Mucosa of rectum (tissue), 2 donors: ENCODE measurements at regions not wholly inside any gene's neighbourhood (a gene's known extent, or its start where the extent isn't known, plus 50 kb on each side); places are given as distances from the start of the nearest gene placed in this dataset.

Experiments used
- H3K27ac ChIP-seq, 2 donors: one replicate each; pipeline ENCODE4 v1.7.0; 2013; ENCODE audit warnings: inconsistent platforms in 2 of 2, low read depth in 2 of 2, low read length in 2 of 2
- H3K27me3 ChIP-seq, 2 donors: one replicate each; pipeline ENCODE4 v1.7.0; 2013; ENCODE audit warnings: low read length in 2 of 2; ENCODE audit not compliant: control insufficient read depth in 2 of 2, insufficient read depth in 2 of 2
- H3K36me3 ChIP-seq, 2 donors: one replicate each; pipeline ENCODE4 v1.7.0; 2013; ENCODE audit warnings: low read length in 2 of 2; ENCODE audit not compliant: control insufficient read depth in 2 of 2, insufficient read depth in 2 of 2
- H3K4me1 ChIP-seq, 2 donors: one replicate each; pipeline ENCODE4 v1.7.0; 2013; ENCODE audit warnings: low read length in 2 of 2, mild to moderate bottlenecking in 1 of 2; ENCODE audit not compliant: control insufficient read depth in 2 of 2, insufficient read depth in 2 of 2
- H3K4me3 ChIP-seq, 2 donors: one replicate each; pipeline ENCODE4 v1.7.0; 2013; ENCODE audit warnings: low read length in 2 of 2
- H3K9ac ChIP-seq, 2 donors: one replicate each; pipeline ENCODE4 v1.7.0; 2013; ENCODE audit warnings: low read length in 2 of 2, low read depth in 1 of 2, mild to moderate bottlenecking in 1 of 2
- H3K9me3 ChIP-seq, 2 donors: one replicate each; pipeline ENCODE4 v1.7.0; 2013; ENCODE audit warnings: low read length in 2 of 2; ENCODE audit not compliant: control insufficient read depth in 2 of 2
- donor health status: healthy.
- donor health status: Normal muscosa, but diverticular disease.

GRCh38 chr11:112417339-112417738 is 156.7 kb upstream of the PLET1 start:
- H3K36me3 ChIP-seq = no peaks in the 10 kb centered on the region
- no peaks in the 10 kb centered on the region for H3K27me3 ChIP-seq
- no peaks in the 10 kb centered on the region for H3K9me3 ChIP-seq
- no peak overlapping the region for H3K27ac ChIP-seq
- no peak overlapping the region for H3K9ac ChIP-seq
- H3K4me1 ChIP-seq = no peaks in the 10 kb centered on the region
- no peak overlapping the region for H3K4me3 ChIP-seq

- H3K27me3 ChIP-seq = no peaks in the 10 kb centered on the region
- no peak overlapping the region for H3K27ac ChIP-seq
- no peaks in the 10 kb centered on the region for H3K4me1 ChIP-seq
- H3K9me3 ChIP-seq = no peaks in the 10 kb centered on the region
- no peak overlapping the region for H3K4me3 ChIP-seq
- no peak overlapping the region for H3K9ac ChIP-seq
- no peaks in the 10 kb centered on the region for H3K36me3 ChIP-seq
Measured at GRCh38 chr11:112418438-112418837, 157.8 kb upstream of the PLET1 start.

GRCh38 chr11:112421879-112422278 is 161.2 kb upstream of the PLET1 start:
- Histone ChIP-seq H3K9ac (no peak overlapping the region), H3K27ac (no peak overlapping the region), H3K4me1 (no peaks in the 10 kb centered on the region), H3K9me3 (no peaks in the 10 kb centered on the region), H3K4me3 (no peak overlapping the region), H3K27me3 (no peaks in the 10 kb centered on the region), H3K36me3 (no peaks in the 10 kb centered on the region)

DNA sequence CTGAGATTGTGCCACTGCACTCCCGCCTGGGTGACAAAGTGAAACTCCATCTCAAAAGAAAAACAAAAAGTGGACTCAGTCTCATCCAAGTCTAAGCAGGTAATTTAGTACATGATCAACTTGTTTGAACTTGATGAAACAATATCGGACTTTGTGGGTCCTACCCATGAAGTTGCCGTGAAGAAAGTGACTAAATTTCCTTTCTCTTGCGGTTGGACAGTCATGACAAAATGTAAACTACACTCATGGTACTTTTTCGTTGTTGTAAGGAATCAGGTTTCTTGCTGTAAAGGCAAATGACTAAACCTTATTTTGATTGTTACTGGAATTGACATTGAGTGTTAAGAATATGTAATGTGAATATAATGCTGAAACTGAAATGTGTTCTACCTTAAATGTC is 164.5 kb upstream of the PLET1 start:
- no peak overlapping the region for H3K9ac ChIP-seq
- no peak overlapping the region for H3K27ac ChIP-seq
- H3K27me3 ChIP-seq = no peaks in the 10 kb centered on the region
- H3K9me3 ChIP-seq = no peaks in the 10 kb centered on the region
- H3K4me1 ChIP-seq = no peaks in the 10 kb centered on the region
- H3K4me3 ChIP-seq = no peak overlapping the region
- no peaks in the 10 kb centered on the region for H3K36me3 ChIP-seq

DNA sequence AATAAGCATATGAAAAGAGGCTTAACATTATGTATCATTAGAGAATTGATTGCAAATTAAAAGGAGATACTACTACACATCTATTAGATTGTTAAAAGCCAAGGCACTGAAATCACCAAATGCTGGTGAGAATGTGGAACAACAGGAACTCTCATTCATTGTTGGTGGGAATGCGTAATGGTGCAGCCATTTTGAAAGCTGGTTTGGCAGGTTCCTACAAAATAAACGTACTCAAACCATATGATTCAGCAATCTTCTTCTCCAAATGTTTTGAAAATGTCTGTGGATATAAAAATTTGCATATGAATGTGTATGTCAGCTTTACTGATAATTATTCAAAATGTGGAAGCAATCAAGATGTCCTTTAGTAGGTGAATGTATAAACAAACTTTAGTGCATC is 176.4 kb upstream of the PLET1 start:
- peaks cover 2 to 7% of the 10 kb centered on the region in 2 donors for H3K9me3 ChIP-seq
- H3K4me1 ChIP-seq = no peaks in the 10 kb centered on the region
- H3K9ac ChIP-seq = no peak overlapping the region
- no peaks in the 10 kb centered on the region for H3K27me3 ChIP-seq
- H3K4me3 ChIP-seq = no peak overlapping the region
- no peaks in the 10 kb centered on the region for H3K36me3 ChIP-seq
- H3K27ac ChIP-seq = no peak overlapping the region

DNA sequence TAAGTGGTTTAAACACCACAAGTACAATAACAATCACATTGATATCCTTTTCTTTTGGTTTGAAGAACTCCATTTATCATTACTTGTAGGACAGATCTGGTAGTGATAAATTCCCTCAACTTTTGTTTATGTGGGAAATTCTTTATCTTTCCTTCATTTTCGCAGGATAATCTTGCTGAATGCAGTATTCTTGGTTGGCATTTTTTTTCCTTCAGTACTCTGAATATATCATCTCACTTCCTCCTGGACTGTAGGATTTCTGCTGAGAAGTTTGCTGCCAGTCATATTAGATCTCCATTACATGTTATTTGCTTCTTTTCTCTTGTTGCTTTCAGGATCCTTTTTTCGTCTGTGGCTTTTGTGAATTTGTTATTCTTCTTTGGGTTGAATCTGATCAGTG is 179.0 kb upstream of the PLET1 start:
- Histone ChIP-seq H3K4me3 (no peak overlapping the region), H3K27me3 (no peaks in the 10 kb centered on the region), H3K9me3 (peaks cover 2 to 7% of the 10 kb centered on the region in 2 donors), H3K9ac (no peak overlapping the region), H3K4me1 (no peaks in the 10 kb centered on the region), H3K36me3 (no peaks in the 10 kb centered on the region), H3K27ac (no peak overlapping the region)

- Histone ChIP-seq H3K9ac (no peak overlapping the region), H3K27me3 (no peaks in the 10 kb centered on the region), H3K4me1 (no peaks in the 10 kb centered on the region), H3K36me3 (no peaks in the 10 kb centered on the region), H3K9me3 (peaks cover 2 to 7% of the 10 kb centered on the region in 2 donors), H3K4me3 (no peak overlapping the region), H3K27ac (no peak overlapping the region)
Measured at GRCh38 chr11:112440518-112440917, 179.9 kb upstream of the PLET1 start.

DNA sequence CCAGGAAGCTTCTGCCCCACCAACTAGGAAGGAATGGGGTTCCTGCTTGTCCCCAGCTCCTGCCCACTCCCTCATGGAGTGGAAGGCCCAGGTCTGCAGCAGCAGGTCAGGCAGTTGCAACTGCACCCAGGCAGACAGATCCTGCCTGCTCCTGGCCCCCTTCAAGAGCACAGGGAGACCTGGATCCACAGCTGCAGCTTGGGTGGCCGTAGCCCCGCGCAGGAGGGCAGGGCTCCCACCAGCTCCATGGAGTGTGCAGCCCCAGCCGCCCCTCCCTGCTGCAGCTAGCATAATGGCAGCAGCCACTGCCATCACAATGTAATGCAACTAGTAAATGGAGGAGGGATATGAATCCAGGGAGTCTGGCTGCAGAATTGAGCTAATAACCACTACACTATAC is 187.5 kb upstream of the PLET1 start:
- Histone ChIP-seq H3K27me3 (no peaks in the 10 kb centered on the region), H3K27ac (no peak overlapping the region), H3K9me3 (no peaks in the 10 kb centered on the region), H3K36me3 (no peaks in the 10 kb centered on the region), H3K9ac (no peak overlapping the region), H3K4me1 (no peaks in the 10 kb centered on the region), H3K4me3 (no peak overlapping the region)

DNA sequence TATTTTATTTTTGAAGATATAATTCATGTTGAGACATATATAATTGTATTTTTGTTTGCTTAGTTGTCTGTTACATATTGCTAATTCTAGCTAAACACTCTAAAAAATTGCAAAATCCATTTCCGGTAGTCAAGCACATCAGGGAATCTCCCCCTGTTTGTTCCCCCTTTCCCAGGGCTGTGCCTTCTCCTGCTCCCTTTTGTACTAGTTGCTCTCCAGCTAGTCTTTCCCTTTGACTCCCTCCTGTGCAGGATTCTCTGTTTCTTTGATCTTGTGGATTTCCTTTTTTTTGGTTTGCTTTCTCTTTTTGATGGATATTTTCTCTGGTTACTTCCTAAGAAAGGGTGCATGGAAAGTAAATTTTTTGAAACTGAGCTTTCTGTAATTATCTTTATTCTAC is 188.1 kb upstream of the PLET1 start:
- Histone ChIP-seq H3K27ac (no peak overlapping the region), H3K9ac (no peak overlapping the region), H3K36me3 (no peaks in the 10 kb centered on the region), H3K9me3 (no peaks in the 10 kb centered on the region), H3K4me3 (no peak overlapping the region), H3K4me1 (no peaks in the 10 kb centered on the region), H3K27me3 (no peaks in the 10 kb centered on the region)

DNA sequence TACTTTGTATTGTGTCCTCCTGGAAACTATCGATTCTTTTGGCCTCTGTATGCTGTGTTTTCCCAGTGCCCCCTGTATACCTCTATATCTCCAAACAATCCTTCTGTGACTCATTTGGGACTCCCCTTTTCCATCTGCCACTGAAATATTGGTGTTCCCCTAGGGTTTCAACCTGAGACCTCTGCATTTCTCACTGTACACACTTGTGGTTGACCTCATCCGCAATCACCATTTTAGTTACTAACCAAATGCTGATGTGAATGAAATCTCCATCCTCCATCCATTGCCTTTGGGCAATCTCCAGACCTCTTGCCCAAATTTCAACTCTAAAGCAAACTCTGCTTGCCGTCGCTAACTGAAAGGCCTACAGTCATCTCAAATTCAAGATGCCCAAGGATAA is 190.6 kb upstream of the PLET1 start:
- Histone ChIP-seq H3K36me3 (no peaks in the 10 kb centered on the region), H3K9ac (no peak overlapping the region), H3K4me1 (no peaks in the 10 kb centered on the region), H3K9me3 (no peaks in the 10 kb centered on the region), H3K4me3 (no peak overlapping the region), H3K27me3 (no peaks in the 10 kb centered on the region), H3K27ac (no peak overlapping the region)
